GM10266 (cell line): ENCODE measurements at regions not wholly inside any gene's neighbourhood (a gene's known extent, or its start where the extent isn't known, plus 50 kb on each side); places are given as distances from the start of the nearest gene placed in this dataset.

Experiments used
- DNase-seq: peaks from one replicate; pipeline ENCODE4 v3.0.0; 2012; ENCODE audit errors: extremely low spot score
- CTCF ChIP-seq: IDR thresholded peaks from 2 replicates; pipeline ENCODE4 v1.5.1; 2012; ENCODE audit warnings: mild to moderate bottlenecking, low read depth; ENCODE audit not compliant: control insufficient read depth, insufficient read depth; ENCODE audit errors: missing control alignments

DNA sequence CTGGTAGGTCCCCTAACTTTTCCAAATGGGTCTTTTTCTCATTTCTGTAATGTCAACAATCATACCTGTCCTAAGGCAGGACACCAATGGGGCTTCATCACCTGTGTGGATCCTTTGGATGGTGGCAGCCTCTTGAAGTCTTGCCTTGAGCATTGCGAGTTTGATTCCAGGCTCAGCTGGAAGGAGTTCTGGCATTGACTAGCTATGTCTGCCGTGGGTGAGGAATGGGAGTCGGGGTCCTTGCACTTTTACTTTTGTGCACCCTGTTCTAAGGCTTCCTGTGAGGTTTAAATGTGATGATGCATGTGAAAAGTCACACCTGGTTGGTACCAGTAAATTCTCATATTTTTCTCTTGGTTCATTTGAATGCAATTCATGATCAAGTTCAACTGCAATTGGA, 55.9 kb upstream of the CTBP2 start:
- no peak for TF ChIP-seq CTCF
- no peak for DNase-seq

DNA sequence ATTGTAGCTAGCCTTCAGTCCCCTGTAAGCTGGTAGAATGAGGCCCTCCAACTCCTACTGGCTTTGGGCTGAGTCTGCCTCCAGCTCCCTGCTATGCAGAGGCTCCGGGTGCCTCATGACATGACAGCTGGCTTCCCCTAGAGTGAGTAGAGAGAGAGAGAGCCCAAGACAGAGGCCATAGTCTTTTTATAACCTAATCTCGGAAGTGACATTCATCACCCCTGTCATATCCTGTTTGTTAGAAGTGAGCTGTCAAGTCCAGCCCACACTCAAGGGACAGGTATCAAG, 53.9 kb upstream of the CTBP2 start:
- TF ChIP-seq CTCF, result no peak
- DNase-seq, result no peak

DNA sequence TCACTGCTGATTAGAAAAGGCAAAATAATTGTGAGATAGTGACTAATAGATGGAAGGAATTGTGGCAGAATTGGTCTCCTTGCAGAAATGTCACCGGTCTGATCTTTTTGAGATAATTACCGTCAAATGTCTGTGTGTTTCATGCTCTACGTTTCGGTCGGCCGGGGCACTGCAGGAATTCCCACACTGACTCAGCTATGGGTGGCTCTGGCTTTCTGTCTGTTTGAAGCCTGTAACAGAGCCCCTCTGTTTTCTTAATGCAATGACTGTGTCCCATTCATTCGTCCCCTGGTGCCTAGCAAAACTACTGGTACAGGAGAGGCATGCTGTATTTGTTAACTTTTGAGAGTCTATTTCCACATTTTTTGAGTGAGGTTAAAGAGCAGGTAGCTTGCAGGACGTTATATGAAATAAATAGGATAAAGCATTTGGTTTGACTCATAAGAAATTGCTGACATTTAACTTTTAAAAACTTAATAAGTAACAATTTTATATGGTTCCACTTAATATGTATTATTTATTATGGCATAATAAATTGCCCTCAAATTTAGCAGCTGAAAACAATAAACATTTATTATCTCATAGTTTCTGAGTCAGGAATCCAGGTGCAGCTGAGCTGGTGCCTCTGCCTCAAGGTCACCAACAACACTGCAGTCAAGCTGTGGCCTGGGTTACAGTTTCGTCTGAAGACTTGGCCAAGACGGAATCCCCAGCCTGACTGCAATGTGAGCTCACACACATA, 53.3 kb upstream of the CTBP2 start:
- DNase-seq, result no peak
- no peak for TF ChIP-seq CTCF

DNA sequence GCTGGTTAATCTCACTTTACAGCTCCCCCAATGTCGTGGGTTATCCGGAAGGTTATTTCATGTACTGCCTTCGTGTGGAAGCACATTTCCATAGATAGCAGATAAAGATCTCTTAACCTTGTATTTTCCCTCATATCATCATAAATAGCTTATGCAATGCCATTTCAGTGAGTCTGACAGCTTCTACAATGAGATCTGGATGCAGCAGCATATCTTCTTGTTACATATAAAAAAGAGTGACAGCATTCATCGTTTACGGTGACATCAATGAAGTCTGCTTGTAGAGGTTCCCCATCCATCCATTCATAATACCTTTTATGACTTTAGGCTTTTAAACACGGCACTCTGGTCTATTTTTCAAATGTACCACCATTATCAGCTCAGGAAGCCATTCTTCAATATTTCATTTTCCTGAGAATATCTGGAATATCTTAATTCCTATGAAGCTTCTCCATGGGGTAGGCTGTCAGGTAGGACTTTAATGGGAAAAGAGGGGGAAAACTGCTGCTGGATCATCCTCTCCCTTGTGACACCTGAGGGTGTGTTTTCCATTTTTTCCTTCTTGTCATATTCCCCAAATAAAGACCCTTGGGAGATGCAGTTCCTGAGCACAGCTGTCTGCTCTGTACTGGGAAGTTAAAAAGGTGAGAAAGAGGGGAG, 51.9 kb upstream of the CTBP2 start:
- DNase-seq, result no peak
- TF ChIP-seq CTCF, result no peak
